H9 (cell line): ENCODE measurements at regions not wholly inside any gene's neighbourhood (a gene's known extent, or its start where the extent isn't known, plus 50 kb on each side); places are given as distances from the start of the nearest gene placed in this dataset.

Experiments
- DNase-seq: peaks from one replicate; pipeline ENCODE4 v3.0.0-alpha.2; 2017
- H2AFZ ChIP-seq: one replicate; pipeline ENCODE4 v1.6.1; 2013; ENCODE audit warnings: mild to moderate bottlenecking, low read length, control low read depth, moderate library complexity
- H2AK5ac ChIP-seq: 2 replicates; pipeline ENCODE4 v1.6.1; 2013; ENCODE audit warnings: low read length, control low read depth, mixed read lengths; ENCODE audit not compliant: insufficient read length
- H2BK120ac ChIP-seq: one replicate; pipeline ENCODE4 v1.6.1; 2013; ENCODE audit warnings: low read depth, mild to moderate bottlenecking, low read length, control low read depth, inconsistent platforms; ENCODE audit not compliant: poor library complexity, severe bottlenecking
- H2BK12ac ChIP-seq: 2 replicates; pipeline ENCODE4 v1.6.1; 2013; ENCODE audit warnings: low read length, control low read depth, mixed read lengths, low read depth; ENCODE audit not compliant: insufficient read length
- H2BK15ac ChIP-seq: 2 replicates; pipeline ENCODE4 v1.6.1; 2013; ENCODE audit warnings: low read depth, low read length, control low read depth
- H2BK20ac ChIP-seq: one replicate; pipeline ENCODE4 v1.6.1; 2013; ENCODE audit warnings: low read depth, mild to moderate bottlenecking, low read length, control low read depth, inconsistent platforms; ENCODE audit not compliant: poor library complexity, severe bottlenecking
- H2BK5ac ChIP-seq: 2 replicates; pipeline ENCODE4 v1.6.1; 2013; ENCODE audit warnings: low read length, control low read depth, mixed read lengths; ENCODE audit not compliant: insufficient read length
- H3K14ac ChIP-seq: 2 replicates; pipeline ENCODE4 v1.6.1; 2013; ENCODE audit warnings: low read length, control low read depth; ENCODE audit not compliant: insufficient read depth
- H3K18ac ChIP-seq: 2 replicates; pipeline ENCODE4 v1.6.1; 2013; ENCODE audit warnings: low read depth, mild to moderate bottlenecking, mixed read lengths, low read length, control low read depth; ENCODE audit not compliant: insufficient read length
- H3K23ac ChIP-seq: 2 replicates; pipeline ENCODE4 v1.6.1; 2013; ENCODE audit warnings: low read length, control low read depth, mixed read lengths, low read depth; ENCODE audit not compliant: insufficient read length
- H3K23me2 ChIP-seq: 2 replicates; pipeline ENCODE4 v1.6.1; 2013; ENCODE audit warnings: low read depth, mild to moderate bottlenecking, mixed read lengths, low read length, control low read depth; ENCODE audit not compliant: insufficient read length, poor library complexity, severe bottlenecking
- H3K27ac ChIP-seq: 2 replicates; pipeline ENCODE4 v1.5.1; 2013; ENCODE audit warnings: low read length, control low read depth, mixed read lengths, low read depth; ENCODE audit not compliant: insufficient read length
- H3K27me3 ChIP-seq: 2 replicates; pipeline ENCODE4 v1.6.1; 2013; ENCODE audit warnings: low read length, control low read depth, inconsistent platforms; ENCODE audit not compliant: insufficient read depth
- H3K4ac ChIP-seq: 2 replicates; pipeline ENCODE4 v1.6.1; 2013; ENCODE audit warnings: low read depth, mild to moderate bottlenecking, control low read depth, inconsistent platforms, low read length, moderate library complexity
- H3K4me1 ChIP-seq: 2 replicates; pipeline ENCODE4 v1.6.1; 2013; ENCODE audit warnings: low read length, control low read depth, inconsistent platforms; ENCODE audit not compliant: insufficient read depth
- H3K4me2 ChIP-seq: 2 replicates; pipeline ENCODE4 v1.6.1; 2013; ENCODE audit warnings: low read length, control low read depth, mixed read lengths; ENCODE audit not compliant: insufficient read length, insufficient read depth
- H3K56ac ChIP-seq: 2 replicates; pipeline ENCODE4 v1.6.1; 2013; ENCODE audit warnings: low read depth, mild to moderate bottlenecking, mixed read lengths, low read length, control low read depth; ENCODE audit not compliant: insufficient read length
- H3K79me1 ChIP-seq: 2 replicates; pipeline ENCODE4 v1.6.1; 2013; ENCODE audit warnings: low read depth, mild to moderate bottlenecking, moderate library complexity, low read length, control low read depth, inconsistent platforms; ENCODE audit not compliant: insufficient read depth, poor library complexity, severe bottlenecking
- H3K79me2 ChIP-seq: 2 replicates; pipeline ENCODE4 v1.6.1; 2013; ENCODE audit warnings: low read length, control low read depth, inconsistent platforms; ENCODE audit not compliant: insufficient read depth
- H3K9ac ChIP-seq: 2 replicates; pipeline ENCODE4 v1.6.1; 2013; ENCODE audit warnings: low read length, control low read depth, mixed read lengths; ENCODE audit not compliant: insufficient read length; ENCODE audit errors: extremely low read depth
- H3K9me3 ChIP-seq: one replicate; pipeline ENCODE4 v1.6.1; 2013; ENCODE audit warnings: low read depth, low read length, inconsistent platforms; ENCODE audit not compliant: control insufficient read depth
- H3T11ph ChIP-seq: one replicate; pipeline ENCODE4 v1.6.1; 2013; ENCODE audit warnings: mild to moderate bottlenecking, low read length, control low read depth, inconsistent platforms
- H4K20me1 ChIP-seq: one replicate; pipeline ENCODE4 v1.6.1; 2013; ENCODE audit not compliant: control insufficient read depth, insufficient read length, insufficient read depth
- H4K5ac ChIP-seq: 2 replicates; pipeline ENCODE4 v1.6.1; 2013; ENCODE audit warnings: low read depth, mild to moderate bottlenecking, mixed read lengths, low read length, control low read depth; ENCODE audit not compliant: insufficient read length
- H4K8ac ChIP-seq: replicated peaks from 2 replicates; pipeline ENCODE4 v1.6.1; 2013; ENCODE audit warnings: low read length, control low read depth, mixed read lengths, low read depth; ENCODE audit not compliant: insufficient read length
- H4K91ac ChIP-seq: 2 replicates; pipeline ENCODE4 v1.6.1; 2013; ENCODE audit warnings: low read depth, mild to moderate bottlenecking, moderate library complexity, mixed read lengths, low read length, control low read depth; ENCODE audit not compliant: insufficient read length
- H3K27ac Mint-ChIP-seq, 3 experiments: 2 replicates in 2 of 3; 3 replicates in 1 of 3; pipeline ENCODE4 v1.8.0; 2020 to 2021; ENCODE audit warnings: mixed read lengths in 3 of 3, mild to moderate bottlenecking in 1 of 3, moderate library complexity in 1 of 3
- H3K27me3 Mint-ChIP-seq: 2 replicates; pipeline ENCODE4 v1.8.0; 2021; ENCODE audit warnings: low read depth, mild to moderate bottlenecking, moderate library complexity, mixed read lengths
- H3K36me3 Mint-ChIP-seq, 3 experiments: 2 replicates in 2 of 3; 3 replicates in 1 of 3; pipeline ENCODE4 v1.8.0; 2020 to 2021; ENCODE audit warnings: low read depth in 3 of 3, mixed read lengths in 3 of 3; ENCODE audit not compliant: insufficient read depth in 1 of 3
- H3K4me1 Mint-ChIP-seq, 2 experiments: 2 replicates each; pipeline ENCODE4 v1.8.0; 2020; ENCODE audit warnings: mixed read lengths in 2 of 2
- H3K4me3 Mint-ChIP-seq, 2 experiments: 2 replicates in 1 of 2; 3 replicates in 1 of 2; pipeline ENCODE4 v1.8.0; 2020 to 2021; ENCODE audit warnings: mild to moderate bottlenecking in 2 of 2, mixed read lengths in 2 of 2, moderate library complexity in 1 of 2
- H3K9me3 Mint-ChIP-seq, 2 experiments: 2 replicates in 1 of 2; 3 replicates in 1 of 2; pipeline ENCODE4 v1.8.0; 2020; ENCODE audit warnings: mild to moderate bottlenecking in 2 of 2, mixed read lengths in 2 of 2, moderate library complexity in 1 of 2
- WGBS: extraction: QIAGEN DNeasy Blood & Tissue Kit; methylation state at CpG from one replicate; pipeline ENCODE4 v1.1.7; 2013; ENCODE audit warnings: missing lambda C conversion rate, low lambda C conversion rate, mixed read lengths; ENCODE audit not compliant: insufficient read length; ENCODE audit errors: extremely low coverage; 5-methylcytosine and 5-hydroxymethylcytosine counted together
- TF ChIP-seq, protein P1 (sequence below): fragments of 200-600 bp; sonication (generic); conservative IDR thresholded peaks from 3 replicates; pipeline ENCODE4 v1.8.0; 2021; ENCODE audit warnings: antibody characterized with exemption, mild to moderate bottlenecking

DNA sequence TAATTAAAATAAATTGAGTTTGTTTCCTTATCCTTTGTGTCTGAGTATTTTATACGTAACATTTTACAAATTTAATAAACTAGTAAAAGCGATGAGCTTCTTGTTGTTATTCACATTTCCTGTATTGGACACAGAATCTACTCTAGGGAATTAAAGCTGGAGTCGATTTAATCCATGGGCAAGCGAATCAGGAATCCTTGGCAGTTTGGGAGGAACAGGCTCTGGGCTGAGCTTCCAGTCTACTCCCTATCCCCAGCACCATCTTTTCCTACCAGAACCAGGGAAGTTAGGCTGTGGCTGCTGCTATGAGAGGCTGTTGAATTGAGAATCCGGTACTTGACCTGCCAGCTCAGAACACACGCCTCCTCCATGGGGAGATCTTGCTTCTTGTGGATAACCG is 437.3 kb upstream of the TPM1 start:
- no peak overlapping the region for H3K4me2 ChIP-seq
- H2BK12ac ChIP-seq: no peak overlapping the region
- Mint-ChIP-seq H3K4me3 (no peak overlapping the region), H3K27me3 (no peaks in the 10 kb centered on the region; the same call in 1 of the 2 replicates), H3K36me3 (no peaks in the 10 kb centered on the region), H3K4me1 (peaks cover 5 to 8% of the 10 kb centered on the region in 2 experiments), H3K9me3 (no peaks in the 10 kb centered on the region), H3K27ac (no peak overlapping the region)
- no peaks in the 10 kb centered on the region for H3K23me2 ChIP-seq
- H4K91ac ChIP-seq: no peak overlapping the region
- no peak overlapping the region for H4K8ac ChIP-seq
- DNase-seq: no peak
- no peak overlapping the region for H2BK20ac ChIP-seq
- H3T11ph ChIP-seq: no peak overlapping the region
- TF ChIP-seq, protein P1, sequence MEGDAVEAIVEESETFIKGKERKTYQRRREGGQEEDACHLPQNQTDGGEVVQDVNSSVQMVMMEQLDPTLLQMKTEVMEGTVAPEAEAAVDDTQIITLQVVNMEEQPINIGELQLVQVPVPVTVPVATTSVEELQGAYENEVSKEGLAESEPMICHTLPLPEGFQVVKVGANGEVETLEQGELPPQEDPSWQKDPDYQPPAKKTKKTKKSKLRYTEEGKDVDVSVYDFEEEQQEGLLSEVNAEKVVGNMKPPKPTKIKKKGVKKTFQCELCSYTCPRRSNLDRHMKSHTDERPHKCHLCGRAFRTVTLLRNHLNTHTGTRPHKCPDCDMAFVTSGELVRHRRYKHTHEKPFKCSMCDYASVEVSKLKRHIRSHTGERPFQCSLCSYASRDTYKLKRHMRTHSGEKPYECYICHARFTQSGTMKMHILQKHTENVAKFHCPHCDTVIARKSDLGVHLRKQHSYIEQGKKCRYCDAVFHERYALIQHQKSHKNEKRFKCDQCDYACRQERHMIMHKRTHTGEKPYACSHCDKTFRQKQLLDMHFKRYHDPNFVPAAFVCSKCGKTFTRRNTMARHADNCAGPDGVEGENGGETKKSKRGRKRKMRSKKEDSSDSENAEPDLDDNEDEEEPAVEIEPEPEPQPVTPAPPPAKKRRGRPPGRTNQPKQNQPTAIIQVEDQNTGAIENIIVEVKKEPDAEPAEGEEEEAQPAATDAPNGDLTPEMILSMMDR: no peak
- H2BK120ac ChIP-seq: no peak overlapping the region
- no peak overlapping the region for H3K4ac ChIP-seq
- no peak overlapping the region for H3K56ac ChIP-seq
- H3K9ac ChIP-seq: no peak overlapping the region
- H2AK5ac ChIP-seq: no peak overlapping the region
- no peak overlapping the region for H3K27ac ChIP-seq
- no peaks in the 10 kb centered on the region for H4K20me1 ChIP-seq
- no peak overlapping the region for H2BK5ac ChIP-seq
- WGBS: no CpG with 5 or more reads among the region's 7 CpGs
- no peak overlapping the region for H3K23ac ChIP-seq
- H3K79me2 ChIP-seq: no peaks in the 10 kb centered on the region
- H3K4me1 ChIP-seq: no peaks in the 10 kb centered on the region
- H3K18ac ChIP-seq: no peak overlapping the region
- H3K14ac ChIP-seq: no peak overlapping the region
- no peak overlapping the region for H2BK15ac ChIP-seq
- H4K5ac ChIP-seq: no peak overlapping the region
- no peaks in the 10 kb centered on the region for H3K9me3 ChIP-seq
- no peak overlapping the region for H2AFZ ChIP-seq
- no peaks in the 10 kb centered on the region for H3K79me1 ChIP-seq
- H3K27me3 ChIP-seq: no peaks in the 10 kb centered on the region
